B cell (primary cell): ENCODE measurements at regions not wholly inside any gene's neighbourhood (a gene's known extent, or its start where the extent isn't known, plus 50 kb on each side); places are given as distances from the start of the nearest gene placed in this dataset.
"Not testable (repeated sequence)": the region's sequence is repeated elsewhere in the genome, so short reads cannot be mapped to it uniquely, and the experiment has no call there.

ENCODE experiments used
- ATAC-seq: fragments of 200-7000 bp; cut with Tn5 transposase; one replicate; pipeline ENCODE4 v1.10.0; 2021; ENCODE audit warnings: low read depth, mild to moderate bottlenecking, moderate number of reproducible peaks, moderate library complexity
- CTCF ChIA-PET: fragments of 350-600 bp; sonication (Branson Sonifier 250); formaldehyde crosslinking; loops from one replicate; lab custom pipeline; 2021; ENCODE audit warnings: antibody characterized with exemption, inconsistent platforms; lab: Charles Lee
- POLR2A ChIA-PET: fragments of 350-600 bp; sonication (Branson Sonifier 250); formaldehyde crosslinking; loops from one replicate; lab custom pipeline; 2021; ENCODE audit warnings: antibody characterized with exemption; lab: Charles Lee
- DNase-seq: peaks from one replicate; pipeline ENCODE4 v3.0.0; 2013
- H2AFZ ChIP-seq: 2 replicates; pipeline ENCODE4 v1.6.1; 2012; ENCODE audit warnings: mild to moderate bottlenecking, low read depth, low read length; ENCODE audit not compliant: insufficient read depth, poor library complexity, severe bottlenecking
- H3K27ac ChIP-seq, 2 donors: 1 replicate in 1 of 2; 2 replicates in 1 of 2; pipeline ENCODE4 v1.5.1; 2012 to 2013; ENCODE audit warnings: low read length in 2 of 2, mild to moderate bottlenecking in 2 of 2, moderate library complexity in 1 of 2
- H3K27me3 ChIP-seq, 4 experiments: fragments of 200-600 bp in 1 of 4; sonication (generic) in 1 of 4; replicated peaks in 1 of 4; 1 replicate in 2 of 4; 2 replicates in 2 of 4; pipeline versions ENCODE4 v1.6.1 to v1.7.0; 2013 to 2016; ENCODE audit warnings: low read length in 3 of 4, mild to moderate bottlenecking in 2 of 4, mixed read lengths in 1 of 4, moderate library complexity in 1 of 4; ENCODE audit not compliant: insufficient read depth in 4 of 4, control insufficient read depth in 3 of 4; ENCODE audit errors: control extremely low read depth in 1 of 4
- H3K36me3 ChIP-seq, 2 experiments: replicated peaks in 1 of 2; 1 replicate in 1 of 2; 2 replicates in 1 of 2; pipeline versions ENCODE4 v1.6.1 to v1.7.1; 2013; ENCODE audit warnings: low read length in 1 of 2; ENCODE audit not compliant: insufficient read depth in 2 of 2, control insufficient read depth in 1 of 2; ENCODE audit errors: control extremely low read depth in 1 of 2, extremely low read depth in 1 of 2
- H3K4me1 ChIP-seq, 2 donors: fragments of 200-600 bp in 1 of 2; sonication (generic) in 1 of 2; 1 replicate in 1 of 2; 2 replicates in 1 of 2; pipeline versions ENCODE4 v1.5.1 to v1.6.1; 2013 to 2017; ENCODE audit warnings: low read length in 2 of 2; ENCODE audit not compliant: control insufficient read depth in 2 of 2, insufficient read depth in 2 of 2
- H3K4me2 ChIP-seq: replicated peaks from 2 replicates; pipeline ENCODE3; 2012; ENCODE audit warnings: mild to moderate bottlenecking, low read depth, low read length; ENCODE audit not compliant: poor library complexity, severe bottlenecking
- H3K4me3 ChIP-seq, 5 experiments: fragments of 200-600 bp in 1 of 5; sonication (generic) in 1 of 5; 1 replicate in 3 of 5; 2 replicates in 2 of 5; pipeline versions ENCODE4 v1.5.1 to v1.7.0; 2011 to 2016; ENCODE audit warnings: low read length in 4 of 5, mild to moderate bottlenecking in 4 of 5, low read depth in 2 of 5, control low read depth in 1 of 5, moderate library complexity in 1 of 5; ENCODE audit not compliant: insufficient read depth in 1 of 5; ENCODE audit errors: control extremely low read depth in 1 of 5, extremely low read depth in 1 of 5
- H3K79me2 ChIP-seq: fragments of 200-600 bp; sonication (generic); one replicate; pipeline ENCODE4 v1.6.0; 2016; ENCODE audit warnings: low read length; ENCODE audit not compliant: control insufficient read depth, insufficient read depth
- H3K9ac ChIP-seq: fragments of 200-600 bp; sonication (generic); 2 replicates; pipeline ENCODE4 v1.6.1; 2017; ENCODE audit warnings: mild to moderate bottlenecking, low read length, moderate library complexity
- H3K9me3 ChIP-seq, 3 donors: one replicate each; pipeline versions ENCODE4 v1.6.1 to v1.7.1; 2013; ENCODE audit warnings: low read length in 2 of 3; ENCODE audit not compliant: control insufficient read depth in 2 of 3, insufficient read depth in 1 of 3; ENCODE audit errors: control extremely low read depth in 1 of 3
- H4K20me1 ChIP-seq: 2 replicates; pipeline ENCODE4 v1.6.0; 2012; ENCODE audit warnings: mild to moderate bottlenecking, low read length; ENCODE audit not compliant: insufficient read depth, control insufficient read depth, poor library complexity, severe bottlenecking
- H3K27ac Mint-ChIP-seq: one replicate; pipeline ENCODE4 v1.8.0; 2021; ENCODE audit warnings: mixed read lengths
- H3K27me3 Mint-ChIP-seq: one replicate; pipeline ENCODE4 v1.8.0; 2021; ENCODE audit warnings: mixed read lengths
- H3K4me1 Mint-ChIP-seq: one replicate; pipeline ENCODE4 v1.8.0; 2021; ENCODE audit warnings: mixed read lengths
- H3K4me3 Mint-ChIP-seq: one replicate; pipeline ENCODE4 v1.8.0; 2021; ENCODE audit warnings: mixed read lengths
- H3K9me3 Mint-ChIP-seq: one replicate; pipeline ENCODE4 v1.8.0; 2022; ENCODE audit warnings: mixed read lengths; ENCODE audit not compliant: insufficient read depth
- CTCF ChIP-seq: fragments of 200-600 bp; IDR thresholded peaks from one replicate; pipeline ENCODE4 v1.8.0; 2022; ENCODE audit warnings: antibody characterized with exemption, mild to moderate bottlenecking
- EZH2 ChIP-seq: IDR thresholded peaks from 2 replicates; pipeline ENCODE4 v1.6.1; 2012; ENCODE audit warnings: borderline replicate concordance, low read depth, mild to moderate bottlenecking, moderate library complexity, low read length; ENCODE audit not compliant: insufficient read depth, poor library complexity, severe bottlenecking
- WGBS: methylation state at CpG from one replicate; pipeline ENCODE4 v1.1.5; 2013; ENCODE audit warnings: missing lambda C conversion rate; ENCODE audit not compliant: insufficient coverage; 5-methylcytosine and 5-hydroxymethylcytosine counted together
- intact Hi-C: fragments of 100-400 bp; cut with micrococcal nuclease; formaldehyde crosslinking; loops from one replicate; pipeline ENCODE4 v1.10.0; 2022

- H3K9me3 ChIP-seq, H3K4me3 ChIP-seq, H3K4me1 ChIP-seq, H3K27me3 ChIP-seq, H3K4me3 Mint-ChIP-seq, H3K9me3 Mint-ChIP-seq, H3K27ac ChIP-seq, H4K20me1 ChIP-seq, DNase-seq, ATAC-seq, intact Hi-C loops, H3K4me2 ChIP-seq, H3K79me2 ChIP-seq, H3K4me1 Mint-ChIP-seq, H2AFZ ChIP-seq, H3K36me3 ChIP-seq, H3K27me3 Mint-ChIP-seq, H3K9ac ChIP-seq, POLR2A ChIA-PET, H3K27ac Mint-ChIP-seq: not testable (repeated sequence)
- CTCF ChIA-PET: interaction anchor here (0.7 kb wide), 1 partner anchor 60 kb away, joined by 3 read pairs; no protein-coding TSS in a partner anchor
These were observed 61.1 kb upstream of the PHF6 start for GRCh38 chrX:134311994-134312393.

GRCh38 chrX:134313418-134313817 lies 59.7 kb upstream of the PHF6 start:
- TF ChIP-seq CTCF (no peak), EZH2 (no peak)
- Histone ChIP-seq H3K4me3 (no peak overlapping the region), H3K4me1 (no peaks in the 10 kb centered on the region), H2AFZ (no peak overlapping the region), H3K27ac (no peak overlapping the region), H3K27me3 (no peaks in the 10 kb centered on the region), H4K20me1 (no peaks in the 10 kb centered on the region), H3K79me2 (no peaks in the 10 kb centered on the region), H3K36me3 (no peaks in the 10 kb centered on the region), H3K9ac (no peak overlapping the region), H3K4me2 (no peak overlapping the region), H3K9me3 (peaks cover 0 to 7% (median 4%) of the 10 kb centered on the region in 3 donors)
- no CpG with 5 or more reads among the region's 1 CpG for WGBS
- POLR2A ChIA-PET: no interaction called here
- Mint-ChIP-seq H3K9me3 (peaks cover 8% of the 10 kb centered on the region), H3K27ac (no peak overlapping the region), H3K4me1 (no peaks in the 10 kb centered on the region), H3K4me3 (no peak overlapping the region), H3K27me3 (peaks cover 6% of the 10 kb centered on the region)
- ATAC-seq: no peak
- intact Hi-C loops: no loop called here
- CTCF ChIA-PET: interaction anchor here (0.6 kb wide), 1 partner anchor 27 kb away, joined by 3 read pairs; no protein-coding TSS in a partner anchor
- DNase-seq: no peak
